ENCODE measurements at regions not wholly inside any gene's neighbourhood (a gene's known extent, or its start where the extent isn't known, plus 50 kb on each side); places are given as distances from the start of the nearest gene placed in this dataset.

DNA sequence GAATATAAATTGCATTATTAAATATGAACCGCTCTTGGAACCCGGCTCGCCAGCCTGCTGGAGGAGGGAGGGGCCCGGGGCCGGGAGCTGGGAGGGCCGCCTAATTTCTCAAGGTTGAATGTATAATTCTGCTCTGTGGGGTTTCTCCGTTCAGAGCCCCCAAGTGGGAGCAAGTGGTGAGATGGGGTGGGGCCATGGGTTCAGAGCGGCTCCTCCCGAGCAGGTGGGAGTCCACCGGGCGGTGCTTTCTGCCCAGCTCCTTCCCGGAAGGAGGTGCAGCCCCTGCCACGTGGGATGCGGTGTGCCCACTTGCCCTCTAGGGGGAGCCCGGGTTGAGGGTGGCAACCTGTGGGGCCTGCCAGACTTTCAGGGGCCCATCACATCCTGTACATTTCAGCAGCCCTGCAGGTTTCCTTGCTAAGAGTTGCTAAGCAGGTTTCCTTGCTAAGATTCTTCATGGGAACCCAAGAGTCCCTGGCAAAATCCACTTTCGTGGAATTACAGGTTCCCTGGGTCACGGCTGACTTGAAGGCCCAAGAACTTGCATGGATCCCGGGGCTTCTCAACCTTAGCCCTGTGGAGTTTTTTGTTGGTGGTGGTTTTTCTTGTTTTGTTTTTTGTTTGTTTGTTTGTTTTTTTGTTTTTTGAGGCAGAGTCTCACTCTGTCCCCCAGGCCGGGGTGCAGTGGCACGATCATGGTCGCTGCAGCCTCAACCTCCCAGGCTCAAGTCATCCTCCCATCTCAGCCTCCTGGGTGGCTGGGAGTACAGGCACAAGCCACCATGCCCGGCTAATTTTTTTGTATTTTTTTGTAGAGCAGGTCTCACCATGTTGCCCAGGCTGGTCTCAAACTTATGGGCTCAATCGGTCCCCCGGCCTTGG lies 196.7 kb upstream of the GSE1 start:
- DNase-seq, result no peak

DNA sequence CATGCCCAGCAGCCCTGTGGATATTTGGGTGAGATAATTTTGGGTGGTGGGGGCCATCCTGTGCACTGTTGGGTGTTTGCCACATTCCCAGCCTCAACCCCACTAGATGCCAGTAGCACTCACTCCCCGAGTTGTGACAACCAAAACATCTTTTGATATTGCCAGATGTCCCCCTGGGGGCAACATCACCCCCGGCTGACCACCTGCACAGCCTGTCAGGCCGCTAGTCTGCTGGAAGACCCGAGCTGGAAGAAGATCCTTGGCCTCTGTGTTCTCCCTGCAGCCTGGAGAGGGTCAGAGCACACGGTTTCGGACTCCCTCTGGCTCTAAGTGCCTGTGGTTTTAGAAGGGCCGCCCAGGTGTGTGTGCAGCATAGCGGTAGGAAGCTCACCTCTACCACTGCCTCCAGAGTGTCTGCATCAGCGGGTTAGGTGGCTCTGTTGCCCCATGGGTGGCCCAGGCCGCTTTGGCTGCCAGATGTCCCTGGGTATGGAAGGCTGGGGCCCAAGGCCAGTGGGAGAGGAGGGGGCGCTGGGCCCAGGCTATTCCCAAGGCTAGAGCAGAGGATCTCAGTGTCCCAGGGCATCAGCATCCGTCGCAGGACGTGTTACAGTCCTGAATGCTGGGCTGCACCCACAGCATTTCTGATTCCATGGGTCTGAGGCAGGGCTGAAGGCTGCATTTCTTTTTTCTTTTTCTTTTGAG lies 195.8 kb upstream of the GSE1 start:
- DNase-seq, result no peak

DNA sequence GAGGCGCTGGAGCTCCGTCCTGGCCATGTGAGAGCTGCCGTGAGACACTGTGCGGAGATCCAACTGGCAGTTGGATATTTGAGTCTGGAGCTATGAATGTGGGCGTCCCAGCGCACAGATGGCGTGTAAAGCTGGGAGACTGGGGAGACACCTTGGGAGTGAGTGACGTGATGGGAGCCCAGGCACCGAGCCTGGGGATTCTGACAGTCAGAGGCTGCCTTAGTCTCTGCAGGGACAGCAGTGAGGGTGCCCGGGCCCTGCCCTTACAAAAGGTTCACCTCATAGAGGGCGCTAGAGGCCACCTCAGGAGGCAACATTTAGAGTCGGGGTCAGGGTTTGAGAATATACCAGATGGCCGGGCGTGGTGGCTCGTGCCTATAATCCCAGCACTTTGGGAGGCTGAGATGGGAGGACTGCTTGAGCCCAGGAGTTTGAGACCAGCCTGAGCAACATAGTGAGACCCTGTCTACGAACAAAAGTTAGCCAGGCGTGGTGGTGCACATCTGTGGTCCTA lies 194.1 kb upstream of the GSE1 start:
- no peak for DNase-seq

DNA sequence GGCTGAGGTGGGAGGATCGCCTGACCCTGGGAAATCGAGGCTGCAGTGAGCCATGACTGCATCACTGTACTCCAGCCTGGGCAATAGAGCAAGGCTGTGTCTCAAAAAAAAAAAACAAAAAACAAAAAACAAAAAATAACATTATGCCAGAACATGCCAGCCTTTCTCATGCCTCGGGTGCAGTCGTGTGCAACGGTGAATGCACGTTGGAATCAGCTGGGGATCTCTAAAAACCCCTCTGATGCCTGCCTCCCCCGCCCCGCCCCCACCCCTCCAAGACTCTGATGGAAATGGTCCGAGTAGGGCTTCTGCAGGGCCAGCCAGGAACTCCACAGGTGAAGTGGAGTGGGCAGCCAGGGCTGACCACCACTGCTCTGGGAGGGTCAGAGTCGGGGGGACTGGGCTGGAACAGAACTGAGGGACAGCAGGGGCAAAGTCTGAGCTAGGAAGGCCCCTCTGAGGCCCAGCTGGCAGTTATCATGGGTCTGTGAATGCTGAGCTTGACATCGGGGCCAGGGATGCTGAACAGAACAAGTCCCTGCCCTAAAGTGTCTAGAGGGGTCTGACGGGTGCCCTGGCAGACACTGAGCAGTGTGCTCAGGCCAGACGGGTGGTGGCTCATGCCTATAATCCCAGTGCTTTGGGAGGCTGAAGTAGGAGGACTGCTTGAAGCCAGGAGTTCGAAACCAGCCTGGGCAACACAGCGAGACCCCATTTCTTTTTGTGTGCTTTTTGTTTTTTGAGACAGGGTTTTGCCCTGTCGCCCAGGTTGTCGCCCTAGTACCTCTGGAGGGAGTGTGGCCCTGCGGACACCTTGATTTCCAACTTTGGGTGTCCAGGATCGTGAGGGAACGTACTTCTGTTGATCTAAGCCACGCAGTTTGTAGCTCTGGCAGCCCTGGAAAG lies 193.4 kb upstream of the GSE1 start:
- DNase-seq, result no peak

DNA sequence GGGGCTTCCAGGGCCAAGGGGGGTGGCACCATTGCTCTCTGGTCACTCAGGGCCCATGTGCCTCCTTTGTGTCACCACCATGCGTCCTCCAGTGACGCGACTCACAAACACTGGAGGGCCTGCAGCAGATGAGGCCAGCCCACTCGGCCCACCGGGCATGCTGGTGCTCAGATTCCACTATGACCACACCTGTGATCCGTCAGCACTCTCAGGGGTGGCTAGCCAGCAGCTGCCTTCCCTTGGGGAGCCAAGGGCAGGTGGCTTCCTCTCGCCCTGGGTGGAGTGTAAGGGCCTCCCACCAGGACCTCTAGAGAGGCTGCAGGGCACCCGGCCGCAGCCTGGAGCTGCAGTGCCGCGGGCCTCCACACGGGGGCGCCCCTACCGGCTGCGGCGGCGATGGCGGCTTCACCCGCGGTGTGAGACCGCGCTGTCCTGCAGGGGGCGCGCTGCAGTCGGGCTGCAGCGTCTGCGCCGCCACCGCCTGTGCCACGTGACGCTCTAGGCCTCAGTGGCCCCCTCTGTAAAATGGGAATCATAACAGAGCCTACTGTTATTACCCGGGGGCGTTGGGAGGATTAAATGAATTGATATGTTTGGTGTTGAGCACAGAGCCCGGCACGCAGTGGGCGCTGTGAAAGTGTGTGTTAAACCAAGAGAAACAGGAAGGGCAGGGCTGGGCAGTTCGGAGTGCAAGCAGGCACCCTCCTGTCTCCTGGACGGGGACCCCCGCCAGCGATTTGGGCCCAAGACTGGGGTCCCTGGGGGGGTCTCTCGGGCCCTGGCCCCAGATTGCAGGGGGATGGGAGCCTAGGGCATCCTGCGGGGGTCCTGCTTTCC lies 192.4 kb upstream of the GSE1 start:
- no peak for DNase-seq

DNA sequence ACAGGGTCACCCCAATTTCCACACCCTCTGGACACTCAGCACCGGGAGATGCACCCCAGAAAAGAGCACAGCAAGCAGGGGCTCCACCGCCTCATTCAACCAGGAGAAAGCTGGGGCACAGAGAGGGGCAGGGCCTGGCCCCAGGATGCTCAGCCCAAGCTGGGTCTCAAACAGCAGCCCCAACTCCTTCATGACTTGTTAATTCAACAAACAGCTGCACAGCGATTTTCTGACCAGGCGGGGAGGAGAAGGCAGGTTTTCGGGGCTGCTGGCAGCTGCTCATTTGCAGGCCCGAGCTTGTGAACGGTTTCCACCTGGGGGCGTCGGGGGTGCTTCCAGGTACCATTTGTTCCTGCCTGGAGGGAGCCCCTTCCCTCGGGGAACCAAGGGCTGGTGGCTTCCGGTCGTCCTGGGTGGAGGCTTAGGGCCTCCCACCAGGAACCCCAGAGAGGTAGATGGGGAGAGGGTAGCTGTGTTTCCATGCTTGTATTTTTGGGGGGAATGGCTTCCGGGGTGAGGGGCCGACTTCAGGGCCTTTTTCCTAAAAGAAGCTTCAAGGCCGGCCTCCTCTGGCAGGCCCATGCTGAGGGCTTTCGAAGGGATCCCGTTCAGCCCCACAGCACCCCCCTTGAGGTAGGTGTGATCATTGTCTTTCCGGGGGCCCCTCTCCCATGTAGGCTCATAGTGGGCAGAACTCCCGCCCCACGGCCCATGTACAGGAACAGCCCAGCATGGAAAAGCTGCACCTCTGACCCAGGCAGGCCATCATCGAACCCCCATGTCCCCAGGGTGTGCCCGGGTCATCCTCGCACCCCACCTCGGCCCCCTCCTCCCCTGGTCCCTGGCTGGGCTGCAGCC lies 191.6 kb upstream of the GSE1 start:
- DNase-seq, result no peak

DNA sequence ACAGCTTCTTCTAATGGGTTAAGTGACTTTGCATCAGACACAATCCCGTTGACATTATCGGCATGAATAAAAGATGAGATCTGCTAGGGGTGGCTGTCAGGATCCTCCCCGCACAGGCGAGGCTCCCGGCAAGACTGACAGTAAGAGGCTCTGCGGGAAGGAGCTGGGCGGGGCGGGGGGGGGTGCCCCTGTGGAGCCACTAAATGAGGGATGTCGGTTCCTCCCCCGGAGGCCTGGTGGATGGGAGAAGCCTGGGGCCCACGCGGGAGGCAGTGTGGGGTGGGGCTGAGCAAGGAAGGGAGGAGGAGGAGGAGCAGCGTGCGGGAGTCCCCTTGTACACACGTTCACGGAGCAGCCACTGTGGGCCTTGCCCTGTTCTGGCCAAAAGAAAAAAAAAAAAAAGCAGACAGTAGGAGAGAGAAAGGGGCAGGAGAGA lies 190.9 kb upstream of the GSE1 start:
- no peak for DNase-seq

DNA sequence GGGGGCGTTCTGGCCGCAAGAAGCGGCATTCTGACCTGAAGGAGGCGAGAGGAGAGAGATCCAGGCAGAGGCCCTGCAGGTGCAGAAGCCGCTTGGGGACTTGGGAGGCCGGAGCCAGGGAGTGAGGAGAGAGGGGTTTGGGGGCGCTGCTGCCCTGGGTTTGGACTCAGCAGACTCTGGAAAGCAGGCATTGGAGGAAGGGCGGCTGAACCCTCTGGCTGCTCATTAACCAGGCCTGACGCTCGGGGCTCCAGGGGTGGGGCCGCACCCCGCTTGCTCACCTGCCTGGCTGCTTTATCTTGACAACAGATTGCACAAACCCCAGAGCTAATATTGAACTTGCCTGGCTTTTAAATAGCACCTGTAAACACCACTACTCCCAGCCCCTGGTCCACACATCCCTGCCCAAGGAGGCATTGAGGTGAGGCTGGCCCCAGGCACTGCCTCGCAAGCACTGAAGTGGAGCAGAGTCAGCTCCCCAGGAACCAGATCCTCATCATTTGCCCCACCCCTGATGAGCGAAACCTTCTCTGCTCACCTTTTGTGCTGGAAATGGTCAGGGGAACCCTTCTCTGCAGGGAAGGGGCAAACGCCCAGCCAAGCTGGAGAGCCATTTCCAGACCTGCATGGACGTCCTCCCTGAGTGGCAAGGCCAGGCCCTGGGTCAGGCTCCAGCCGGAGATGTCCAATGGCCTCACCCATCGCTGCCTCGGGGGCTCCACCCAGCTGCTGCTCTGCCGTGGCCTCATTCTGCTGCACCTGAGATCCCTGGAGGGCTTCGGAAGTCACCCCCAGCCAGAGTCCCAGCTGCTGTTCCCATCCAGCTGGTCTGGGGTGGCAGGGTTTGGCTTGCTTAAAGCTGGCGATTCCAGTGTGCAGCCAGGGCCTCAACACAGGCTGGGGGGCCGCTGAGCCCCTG lies 190.2 kb upstream of the GSE1 start:
- no peak for DNase-seq

DNA sequence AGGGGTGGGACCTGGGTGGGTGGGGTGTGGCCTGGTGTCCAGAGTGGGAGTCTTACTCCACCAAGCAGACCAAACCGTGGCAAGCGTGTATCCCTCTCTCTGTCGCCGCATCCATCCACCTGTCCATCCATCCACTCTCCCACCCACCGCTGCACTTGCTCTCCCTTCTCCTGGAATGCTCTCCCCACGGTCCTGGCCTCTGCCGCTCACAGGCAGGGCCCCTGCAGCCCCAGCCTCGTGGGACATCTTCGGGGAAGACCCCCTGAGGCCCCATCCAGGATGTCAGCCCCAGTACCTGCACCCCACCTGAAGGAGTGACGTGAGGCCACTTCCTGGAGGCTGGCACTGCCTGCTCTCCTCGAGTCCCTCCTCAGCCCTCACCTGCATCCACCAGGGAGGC lies 189.5 kb upstream of the GSE1 start:
- no peak for DNase-seq

DNA sequence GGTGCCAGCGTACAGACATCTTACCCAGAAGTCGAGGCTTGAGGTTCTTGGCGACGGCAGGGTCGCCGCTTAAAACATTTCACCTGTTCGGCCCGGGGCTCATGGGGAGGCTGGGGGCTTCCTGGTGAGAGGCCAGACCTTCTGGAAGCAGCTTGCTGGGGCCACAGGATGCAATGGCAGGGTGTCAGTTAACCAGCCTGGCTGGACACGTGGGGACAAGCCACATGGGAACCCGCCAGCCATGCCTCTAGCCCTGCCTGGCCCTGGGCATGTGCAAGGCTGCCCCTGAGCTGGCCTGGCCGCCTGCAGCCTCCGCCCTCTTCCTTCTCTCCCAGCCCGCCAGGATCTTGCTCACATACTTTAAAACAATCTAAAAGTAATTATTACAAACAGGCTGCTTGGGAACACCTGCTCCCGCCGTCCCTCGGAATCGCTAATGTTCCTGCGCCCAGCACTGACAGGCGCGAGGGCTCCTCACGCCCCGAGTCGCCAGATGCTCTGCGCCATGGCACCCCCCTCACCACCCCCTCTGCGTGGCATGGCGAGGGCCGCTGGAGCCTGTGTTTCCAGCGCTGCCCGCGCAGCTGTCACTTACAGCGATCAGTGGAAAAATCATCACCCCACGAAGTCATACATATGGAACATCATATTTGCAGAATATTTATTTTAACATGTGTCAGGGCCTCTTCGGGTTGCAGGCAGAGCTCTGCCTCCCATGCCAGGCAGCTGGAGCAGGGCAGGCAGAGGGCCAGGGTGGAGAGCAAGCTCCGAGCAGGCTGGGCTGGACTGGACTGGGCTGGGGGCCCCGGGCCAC lies 188.7 kb upstream of the GSE1 start:
- DNase-seq, result no peak

DNA sequence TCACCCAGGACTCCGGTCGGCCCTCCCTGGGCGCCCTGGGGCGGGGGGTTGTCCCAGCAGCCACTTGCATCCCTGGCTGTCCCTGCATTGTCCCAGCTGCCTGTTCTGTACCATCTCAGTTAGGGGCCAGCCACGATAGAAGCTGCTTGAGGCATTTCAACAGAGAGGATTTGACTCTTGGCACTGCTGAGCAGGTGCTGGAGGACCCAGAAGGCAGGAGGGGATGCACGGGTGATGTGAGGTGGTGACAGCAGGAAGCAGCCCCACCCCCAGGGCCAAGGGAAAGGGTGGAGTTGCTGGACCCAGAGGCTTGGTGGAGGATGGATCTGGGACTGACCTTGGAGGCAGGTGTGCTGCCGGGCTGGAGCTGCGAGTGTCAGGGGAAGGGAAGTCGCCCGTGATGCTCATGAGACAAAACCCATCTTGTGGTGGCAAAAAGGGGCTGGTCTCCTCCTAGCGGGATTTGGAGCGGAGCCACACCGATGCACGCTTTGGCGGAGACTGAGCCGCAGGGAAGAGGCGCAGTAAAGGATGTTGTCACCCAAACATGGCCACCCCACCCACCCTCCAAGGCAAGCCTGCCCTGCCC lies 188.0 kb upstream of the GSE1 start:
- DNase-seq, result no peak

DNA sequence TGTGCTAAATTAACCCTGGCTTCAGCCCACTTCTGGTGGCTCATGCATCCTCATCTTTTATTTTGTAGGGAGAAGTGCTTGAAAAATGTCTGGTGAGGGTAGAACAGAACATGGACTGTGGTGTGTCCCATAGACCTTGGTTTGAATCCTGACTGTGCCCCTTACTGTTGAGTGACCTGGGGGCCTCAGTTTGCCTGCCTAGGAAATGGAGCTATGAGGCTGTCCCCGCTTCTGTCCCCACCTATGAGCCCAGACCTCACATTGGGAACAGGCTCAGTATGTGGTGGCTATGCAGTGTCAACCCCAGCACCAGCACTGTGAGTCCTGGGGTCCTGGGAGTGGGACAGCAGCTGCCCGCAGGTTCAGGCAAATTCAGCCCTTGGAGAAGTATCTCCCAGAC lies 186.3 kb upstream of the GSE1 start:
- no peak for DNase-seq

DNA sequence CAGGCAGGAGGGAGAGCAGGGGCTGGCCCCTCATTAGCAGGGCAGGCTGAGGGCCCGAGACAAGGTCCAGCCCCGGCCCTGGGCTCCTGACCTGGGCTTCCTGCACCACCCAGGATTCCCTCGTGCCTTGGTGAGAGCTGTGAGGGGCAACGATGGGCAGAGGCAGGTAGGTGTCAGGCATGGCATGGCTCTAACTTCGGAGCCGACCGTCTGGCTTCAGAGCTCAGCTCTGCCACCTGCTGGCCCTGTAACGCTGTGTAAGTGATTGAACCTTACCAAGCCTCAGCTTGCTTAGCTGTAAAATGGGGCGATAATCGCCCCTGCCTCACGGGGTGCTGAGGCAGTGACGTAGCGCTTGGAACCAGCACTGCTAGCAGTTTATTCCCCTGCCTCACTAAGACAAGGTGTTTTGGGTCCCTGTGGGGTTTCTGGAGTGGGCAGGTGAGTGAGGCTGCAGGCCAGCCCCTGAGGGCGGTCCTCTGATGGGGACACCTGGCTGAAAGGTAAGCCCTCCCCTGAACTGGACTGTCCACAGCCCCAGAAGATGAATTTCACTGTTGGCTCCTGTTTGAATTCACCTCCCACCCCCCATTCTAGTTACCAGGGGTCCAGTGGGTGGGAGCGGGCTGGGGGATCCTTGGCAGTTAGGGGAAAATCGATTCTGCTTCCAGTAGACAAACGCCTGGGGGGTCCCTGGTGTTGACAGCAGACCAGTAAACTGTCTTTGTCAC lies 184.8 kb upstream of the GSE1 start:
- no peak for DNase-seq

DNA sequence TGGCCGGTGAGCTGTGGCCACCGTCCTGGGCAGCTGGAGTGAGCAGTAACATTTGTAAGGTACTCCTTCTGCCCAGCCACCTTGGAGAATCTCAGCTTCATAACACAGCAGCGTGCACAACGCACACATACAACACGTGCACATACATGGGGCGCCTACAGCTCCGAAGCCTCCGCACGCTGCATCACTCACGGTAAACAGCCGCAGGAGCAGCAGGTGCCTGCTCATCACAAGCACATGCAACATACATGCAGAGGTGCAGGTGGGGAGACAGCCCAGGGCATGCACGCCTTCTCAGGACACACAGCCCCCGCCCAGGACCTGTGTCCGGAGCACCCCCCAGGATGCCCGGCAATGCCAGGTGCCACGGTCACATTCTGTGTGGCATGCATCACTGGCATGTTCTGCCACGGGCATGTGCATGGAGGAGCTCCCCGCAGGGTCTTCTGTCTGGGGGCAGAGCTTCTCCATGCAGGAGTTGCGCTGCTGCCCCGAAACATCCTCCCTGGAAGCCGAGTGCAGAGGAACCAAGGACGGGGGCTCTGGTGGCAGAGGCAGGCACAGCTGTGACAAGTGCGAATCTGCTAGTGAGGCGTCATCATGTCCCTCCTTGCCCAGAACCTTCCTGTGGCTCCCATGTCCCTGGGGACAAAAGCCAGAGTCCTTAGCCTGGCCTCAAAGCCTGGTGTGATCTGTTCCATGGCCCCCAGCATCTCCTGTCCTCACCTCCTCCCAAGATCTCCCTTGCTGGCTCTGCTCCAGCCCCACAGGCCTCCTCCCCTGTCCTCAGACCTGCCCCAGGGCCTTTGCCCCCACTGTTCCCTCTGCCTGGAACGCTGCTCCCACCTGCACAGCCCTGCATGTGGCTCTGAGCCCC lies 184.0 kb upstream of the GSE1 start:
- DNase-seq, result no peak

DNA sequence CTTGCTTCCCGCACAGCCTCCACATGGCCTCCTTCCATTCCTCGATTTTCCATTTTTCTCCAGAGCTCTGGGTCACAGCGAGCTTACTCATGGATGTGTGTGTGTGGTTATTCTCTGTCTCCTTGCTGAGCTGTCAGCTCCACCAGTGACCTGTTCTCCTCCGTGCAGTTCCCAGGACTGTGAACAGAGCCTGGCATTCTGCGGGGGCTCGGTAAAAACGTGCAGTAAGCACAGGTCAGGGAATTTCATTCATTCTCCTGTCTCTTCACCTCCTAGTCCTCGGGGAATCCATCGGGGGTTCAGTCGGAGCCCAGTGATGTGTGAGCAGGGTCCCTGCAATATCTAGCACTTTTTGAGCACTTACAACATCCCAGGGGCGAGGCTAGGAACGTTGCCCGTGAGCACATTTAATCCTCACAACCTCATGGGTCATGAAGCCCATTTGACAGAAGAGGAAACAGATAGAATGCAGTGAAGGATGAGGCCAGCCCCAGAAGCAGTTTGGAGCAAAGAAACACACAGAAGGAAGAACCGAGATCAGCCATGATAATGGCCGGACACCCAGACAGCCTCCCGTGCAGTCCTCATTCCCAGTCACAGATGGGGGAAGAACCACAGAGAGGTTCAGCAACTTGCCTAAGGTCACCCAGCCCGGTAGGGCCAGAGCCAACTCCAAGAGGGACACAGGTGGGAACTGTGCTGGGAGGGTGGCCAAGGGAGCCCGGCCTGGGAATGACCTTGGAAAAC lies 183.2 kb upstream of the GSE1 start:
- no peak for DNase-seq

All from GOT3 (cell line).